ENCODE measurements at regions not wholly inside any gene's neighbourhood (a gene's known extent, or its start where the extent isn't known, plus 50 kb on each side); places are given as distances from the start of the nearest gene placed in this dataset.
A peak's percentile ranks its signal among the peaks of the same experiment; 100 is the strongest.

DNA sequence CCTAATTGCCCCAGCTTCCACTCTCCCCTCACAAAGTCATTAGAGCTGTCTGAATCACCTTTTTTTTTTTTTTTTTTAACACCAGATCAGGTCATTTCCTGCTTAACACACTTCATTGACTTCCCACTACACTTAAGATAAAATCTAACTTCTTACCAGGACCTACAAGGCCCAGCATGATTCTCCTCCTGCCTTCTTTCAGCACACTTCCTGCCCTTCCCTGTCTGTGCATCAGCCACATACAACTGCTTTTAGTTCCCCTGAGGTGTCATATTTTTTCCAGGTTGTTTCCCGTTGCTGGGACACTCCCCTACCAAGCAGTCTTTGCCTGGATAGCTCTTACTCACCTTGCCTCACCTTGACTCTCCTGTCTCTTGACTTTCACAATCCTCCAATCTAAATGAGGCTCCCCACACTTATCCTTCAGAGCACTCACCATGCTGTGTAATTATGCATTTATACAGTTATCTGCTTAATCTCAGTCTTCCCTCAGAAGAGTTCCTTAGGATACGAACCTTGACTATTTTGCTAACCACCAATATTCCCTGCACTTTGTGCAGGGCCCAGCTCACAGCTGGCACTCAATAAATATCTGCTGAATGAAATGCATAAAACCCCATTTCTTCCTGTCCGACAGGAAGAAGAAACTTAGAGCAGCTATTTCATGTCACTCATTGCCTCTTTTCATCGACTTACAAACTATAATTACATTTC, 96.6 kb upstream of the AKIP1 start:
- H2BK5ac ChIP-seq (ENCODE audit: low read depth, low read length, poor library complexity, severe bottlenecking) = no peak overlapping the region
- peaks cover 15% of the 10 kb centered on the region for H3K79me1 ChIP-seq (replicated peaks; ENCODE audit: low read length, poor library complexity, severe bottlenecking)
- H3K9ac ChIP-seq (ENCODE audit: low read length) = peak overlapping the region; percentile 63
- peak overlapping the region in 1 of 2 experiments; percentile 63 for H3K18ac ChIP-seq (ENCODE audit: low read depth in 1 of 2, low read length in 2 of 2)
- H3K4me2 ChIP-seq (ENCODE audit: low read length, poor library complexity, severe bottlenecking) = no peak overlapping the region
- H2BK12ac ChIP-seq (ENCODE audit: low read length in 2 of 2) = peak overlapping the region in 1 of 2 experiments; percentile 6
- H2AFZ ChIP-seq (ENCODE audit: low read depth, low read length) = no peak overlapping the region
- peak overlapping the region; percentile 34 to 86 for H3K4ac ChIP-seq (ENCODE audit: low read depth in 1 of 2, low read length in 2 of 2)
- H4K8ac ChIP-seq (ENCODE audit: low read length) = peak overlapping the region; percentile 3
- DNase-seq = peak; percentile 58
- peak overlapping the region; percentile 43 for H4K91ac ChIP-seq (ENCODE audit: low read length)
- H3K36me3 ChIP-seq (ENCODE audit: control insufficient read depth in 1 of 2, insufficient read depth in 2 of 2, low read depth in 1 of 2, low read length in 2 of 2) = no peaks in the 10 kb centered on the region
- no peak overlapping the region for H3K4me3 ChIP-seq (ENCODE audit: insufficient read depth in 1 of 2, low read depth in 1 of 2, low read length in 2 of 2)
- WGBS = 22% methylated on average over 4 of the region's 4 CpGs
- H3K14ac ChIP-seq (ENCODE audit: low read length in 2 of 2) = no peak overlapping the region
- H3K27ac ChIP-seq (ENCODE audit: low read length, poor library complexity, severe bottlenecking) = peak overlapping the region; percentile 93
- H2BK15ac ChIP-seq (ENCODE audit: low read depth, poor library complexity, severe bottlenecking) = no peak overlapping the region
- H2AK5ac ChIP-seq (ENCODE audit: low read length, severe bottlenecking) = peak overlapping the region; percentile 16
- H3K4me1 ChIP-seq (ENCODE audit: control insufficient read depth, insufficient read depth, low read depth, low read length) = peaks cover 18% of the 10 kb centered on the region
- H3K9me3 ChIP-seq (ENCODE audit: control insufficient read depth, low read length) = no peaks in the 10 kb centered on the region
- no peak overlapping the region for H2BK120ac ChIP-seq (ENCODE audit: low read depth, low read length)
- H3K23ac ChIP-seq (ENCODE audit: low read length in 2 of 2) = no peak overlapping the region
- H3K27me3 ChIP-seq (ENCODE audit: control insufficient read depth in 1 of 2, insufficient read depth in 1 of 2, low read length in 2 of 2) = no peaks in the 10 kb centered on the region

DNA sequence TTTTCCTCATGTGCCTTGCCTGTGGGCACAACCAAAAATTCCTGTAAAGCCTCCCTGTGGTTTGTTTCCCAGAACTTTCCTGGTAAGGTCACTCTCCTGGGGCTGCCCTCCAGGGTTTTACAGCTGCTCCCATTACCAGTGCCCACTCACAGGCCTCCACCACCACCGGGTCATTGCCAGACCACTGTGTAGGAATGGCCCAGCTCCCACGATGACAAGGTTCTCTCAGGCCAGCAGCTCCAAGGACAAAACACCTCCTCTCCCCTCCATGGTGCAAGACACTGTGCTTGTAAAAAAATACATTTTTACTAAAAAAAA, 96.1 kb upstream of the AKIP1 start:
- H3K79me1 ChIP-seq (replicated peaks; ENCODE audit: low read length, poor library complexity, severe bottlenecking) = peaks cover 15% of the 10 kb centered on the region
- no peak overlapping the region for H3K18ac ChIP-seq (ENCODE audit: low read depth in 1 of 2, low read length in 2 of 2)
- peak overlapping the region; percentile 44 for H2AK5ac ChIP-seq (ENCODE audit: low read length, severe bottlenecking)
- no peak overlapping the region for H2BK5ac ChIP-seq (ENCODE audit: low read depth, low read length, poor library complexity, severe bottlenecking)
- peak overlapping the region in 1 of 2 experiments; percentile 96 for H2BK12ac ChIP-seq (ENCODE audit: low read length in 2 of 2)
- H3K4me3 ChIP-seq (ENCODE audit: insufficient read depth in 1 of 2, low read depth in 1 of 2, low read length in 2 of 2) = no peak overlapping the region
- WGBS = 30% methylated on average over 1 of the region's 2 CpGs
- peaks cover 18% of the 10 kb centered on the region for H3K4me1 ChIP-seq (ENCODE audit: control insufficient read depth, insufficient read depth, low read depth, low read length)
- H3K27ac ChIP-seq (ENCODE audit: low read length, poor library complexity, severe bottlenecking) = peak overlapping the region; percentile 93
- no peak overlapping the region for H3K23ac ChIP-seq (ENCODE audit: low read length in 2 of 2)
- peak overlapping the region; percentile 9 to 55 for H3K4ac ChIP-seq (ENCODE audit: low read depth in 1 of 2, low read length in 2 of 2)
- no peak overlapping the region for H2AFZ ChIP-seq (ENCODE audit: low read depth, low read length)
- no peaks in the 10 kb centered on the region for H3K27me3 ChIP-seq (ENCODE audit: control insufficient read depth in 1 of 2, insufficient read depth in 1 of 2, low read length in 2 of 2)
- no peak overlapping the region for H3K4me2 ChIP-seq (ENCODE audit: low read length, poor library complexity, severe bottlenecking)
- no peak overlapping the region for H2BK120ac ChIP-seq (ENCODE audit: low read depth, low read length)
- H3K9ac ChIP-seq (ENCODE audit: low read length) = peak overlapping the region; percentile 63
- H3K14ac ChIP-seq (ENCODE audit: low read length in 2 of 2) = no peak overlapping the region
- DNase-seq = no peak
- no peak overlapping the region for H2BK15ac ChIP-seq (ENCODE audit: low read depth, poor library complexity, severe bottlenecking)
- no peak overlapping the region for H4K91ac ChIP-seq (ENCODE audit: low read length)
- no peak overlapping the region for H4K8ac ChIP-seq (ENCODE audit: low read length)
- H3K36me3 ChIP-seq (ENCODE audit: control insufficient read depth in 1 of 2, insufficient read depth in 2 of 2, low read depth in 1 of 2, low read length in 2 of 2) = no peaks in the 10 kb centered on the region
- no peaks in the 10 kb centered on the region for H3K9me3 ChIP-seq (ENCODE audit: control insufficient read depth, low read length)

- Histone ChIP-seq H3K36me3 (ENCODE audit: control insufficient read depth in 1 of 2, insufficient read depth in 2 of 2, low read depth in 1 of 2, low read length in 2 of 2) (peaks cover 0 to 3% of the 10 kb centered on the region in 2 experiments), H4K8ac (ENCODE audit: low read length) (no peak overlapping the region), H2AK5ac (ENCODE audit: low read length, severe bottlenecking) (no peak overlapping the region), H3K4me1 (ENCODE audit: control insufficient read depth, insufficient read depth, low read depth, low read length) (peaks cover 10% of the 10 kb centered on the region), H3K79me1 (replicated peaks; ENCODE audit: low read length, poor library complexity, severe bottlenecking) (peaks cover 10% of the 10 kb centered on the region), H3K27me3 (ENCODE audit: control insufficient read depth in 1 of 2, insufficient read depth in 1 of 2, low read length in 2 of 2) (no peaks in the 10 kb centered on the region), H3K4me2 (ENCODE audit: low read length, poor library complexity, severe bottlenecking) (no peak overlapping the region), H3K23ac (ENCODE audit: low read length in 2 of 2) (no peak overlapping the region), H2BK15ac (ENCODE audit: low read depth, poor library complexity, severe bottlenecking) (no peak overlapping the region), H3K9ac (ENCODE audit: low read length) (no peak overlapping the region), H2BK5ac (ENCODE audit: low read depth, low read length, poor library complexity, severe bottlenecking) (no peak overlapping the region), H3K4ac (ENCODE audit: low read depth in 1 of 2, low read length in 2 of 2) (no peak overlapping the region), H3K27ac (ENCODE audit: low read length, poor library complexity, severe bottlenecking) (no peak overlapping the region), H3K18ac (ENCODE audit: low read depth in 1 of 2, low read length in 2 of 2) (peak overlapping the region in 1 of 2 experiments; percentile 6), H2AFZ (ENCODE audit: low read depth, low read length) (no peak overlapping the region), H2BK120ac (ENCODE audit: low read depth, low read length) (no peak overlapping the region), H2BK12ac (ENCODE audit: low read length in 2 of 2) (no peak overlapping the region), H3K14ac (ENCODE audit: low read length in 2 of 2) (no peak overlapping the region), H3K9me3 (ENCODE audit: control insufficient read depth, low read length) (no peaks in the 10 kb centered on the region), H3K4me3 (ENCODE audit: insufficient read depth in 1 of 2, low read depth in 1 of 2, low read length in 2 of 2) (no peak overlapping the region), H4K91ac (ENCODE audit: low read length) (no peak overlapping the region)
- no peak for DNase-seq
- WGBS = 89% methylated on average over 1 of the region's 2 CpGs
These were observed 92.6 kb upstream of the AKIP1 start for GRCh38 chr11:8818421-8818820.

- no peak overlapping the region for H4K91ac ChIP-seq (ENCODE audit: low read length)
- no peak overlapping the region for H3K4me2 ChIP-seq (ENCODE audit: low read length, poor library complexity, severe bottlenecking)
- H4K8ac ChIP-seq (ENCODE audit: low read length) = no peak overlapping the region
- no peak overlapping the region for H3K18ac ChIP-seq (ENCODE audit: low read depth in 1 of 2, low read length in 2 of 2)
- H3K79me1 ChIP-seq (replicated peaks; ENCODE audit: low read length, poor library complexity, severe bottlenecking) = peaks cover 10% of the 10 kb centered on the region
- H3K9ac ChIP-seq (ENCODE audit: low read length) = no peak overlapping the region
- H2AFZ ChIP-seq (ENCODE audit: low read depth, low read length) = no peak overlapping the region
- no peaks in the 10 kb centered on the region for H3K9me3 ChIP-seq (ENCODE audit: control insufficient read depth, low read length)
- no peak overlapping the region for H2BK120ac ChIP-seq (ENCODE audit: low read depth, low read length)
- no peak overlapping the region for H2AK5ac ChIP-seq (ENCODE audit: low read length, severe bottlenecking)
- H3K27ac ChIP-seq (ENCODE audit: low read length, poor library complexity, severe bottlenecking) = no peak overlapping the region
- H3K4me1 ChIP-seq (ENCODE audit: control insufficient read depth, insufficient read depth, low read depth, low read length) = no peaks in the 10 kb centered on the region
- H3K14ac ChIP-seq (ENCODE audit: low read length in 2 of 2) = no peak overlapping the region
- H2BK15ac ChIP-seq (ENCODE audit: low read depth, poor library complexity, severe bottlenecking) = no peak overlapping the region
- H3K36me3 ChIP-seq (ENCODE audit: control insufficient read depth in 1 of 2, insufficient read depth in 2 of 2, low read depth in 1 of 2, low read length in 2 of 2) = peaks cover 0 to 3% of the 10 kb centered on the region in 2 experiments
- no peaks in the 10 kb centered on the region for H3K27me3 ChIP-seq (ENCODE audit: control insufficient read depth in 1 of 2, insufficient read depth in 1 of 2, low read length in 2 of 2)
- H3K23ac ChIP-seq (ENCODE audit: low read length in 2 of 2) = no peak overlapping the region
- no peak for DNase-seq
- H2BK12ac ChIP-seq (ENCODE audit: low read length in 2 of 2) = no peak overlapping the region
- WGBS = no CpG with 5 or more reads among the region's 2 CpGs
- H3K4ac ChIP-seq (ENCODE audit: low read depth in 1 of 2, low read length in 2 of 2) = no peak overlapping the region
- no peak overlapping the region for H3K4me3 ChIP-seq (ENCODE audit: insufficient read depth in 1 of 2, low read depth in 1 of 2, low read length in 2 of 2)
- H2BK5ac ChIP-seq (ENCODE audit: low read depth, low read length, poor library complexity, severe bottlenecking) = no peak overlapping the region
These were observed 90.6 kb upstream of the AKIP1 start for GRCh38 chr11:8820401-8820800.
